NB4 (cell line): ENCODE measurements at regions not wholly inside any gene's neighbourhood (a gene's known extent, or its start where the extent isn't known, plus 50 kb on each side); places are given as distances from the start of the nearest gene placed in this dataset.

Experiments
- CTCF ChIP-seq: IDR thresholded peaks from one replicate; pipeline ENCODE4 v1.5.1; 2012; ENCODE audit warnings: low read depth, low read length
- MAX ChIP-seq: IDR thresholded peaks from 2 replicates; pipeline ENCODE4 v1.6.1; 2011; ENCODE audit warnings: low read depth, low read length
- MYC ChIP-seq: IDR thresholded peaks from 2 replicates; pipeline ENCODE4 v1.6.1; 2011; ENCODE audit warnings: low read depth, low read length
- POLR2A ChIP-seq: IDR thresholded peaks from 2 replicates; pipeline ENCODE4 v1.6.1; 2011; ENCODE audit warnings: mild to moderate bottlenecking; ENCODE audit not compliant: insufficient read length; ENCODE audit errors: extremely low read depth

GRCh38 chr14:32006263-32007110, 70.6 kb upstream of the ARHGAP5 start:
- TF ChIP-seq CTCF: no peak
- TF ChIP-seq POLR2A: no peak
- TF ChIP-seq MAX: no peak
- TF ChIP-seq MYC: no peak
